Vagina (tissue), 2 donors: ENCODE measurements at regions not wholly inside any gene's neighbourhood (a gene's known extent, or its start where the extent isn't known, plus 50 kb on each side); places are given as distances from the start of the nearest gene placed in this dataset.

Source experiments
- DNase-seq, 2 donors: peaks; one replicate each; pipeline ENCODE4 v3.0.0-alpha.2; 2017; ENCODE audit errors: extremely low spot score in 2 of 2
- H3K27ac ChIP-seq: fragments of 200-600 bp; sonication (generic); one replicate; pipeline ENCODE4 v1.5.1; 2019
- H3K27me3 ChIP-seq: fragments of 200-600 bp; sonication (generic); one replicate; pipeline ENCODE4 v1.5.1; 2019
- H3K36me3 ChIP-seq, 2 donors: fragments of 200-600 bp; sonication (generic); one replicate each; pipeline ENCODE4 v1.5.1; 2017 to 2019
- H3K4me1 ChIP-seq: fragments of 200-600 bp; sonication (generic); one replicate; pipeline ENCODE4 v1.5.1; 2019
- H3K4me3 ChIP-seq, 2 donors: fragments of 200-600 bp; sonication (generic); 1 replicate in 1 of 2; 2 replicates in 1 of 2; pipeline ENCODE4 v1.5.1; 2016 to 2019
- H3K9me3 ChIP-seq: fragments of 200-600 bp; sonication (generic); one replicate; pipeline ENCODE4 v1.5.1; 2019
- CTCF ChIP-seq, 3 experiments: fragments of 450-650 bp in 2 of 3; fragments of 200-600 bp in 1 of 3; sonication (generic) in 1 of 3; IDR thresholded peaks; one replicate each; pipeline ENCODE4 v1.5.1; 2017 to 2019; ENCODE audit warnings: antibody characterized with exemption in 3 of 3, mild to moderate bottlenecking in 2 of 3, moderate library complexity in 2 of 3
- POLR2A ChIP-seq, 2 donors: fragments of 450-650 bp; IDR thresholded peaks; one replicate each; pipeline ENCODE4 v1.6.1; 2017; ENCODE audit warnings: antibody characterized with exemption in 2 of 2, mild to moderate bottlenecking in 2 of 2, moderate library complexity in 2 of 2
- POLR2AphosphoS5 ChIP-seq, 2 donors: sonication (generic); formaldehyde crosslinking; IDR thresholded peaks; one replicate each; pipeline ENCODE4 v1.9.0; 2017; ENCODE audit warnings: antibody characterized with exemption in 2 of 2, mild to moderate bottlenecking in 2 of 2, low read depth in 1 of 2; ENCODE audit not compliant: insufficient read depth in 1 of 2
- intact Hi-C: fragments of 100-400 bp; cut with DNase I; formaldehyde crosslinking; loops from one replicate; pipeline ENCODE4 v1.15.1; 2023

- H3K4me1 ChIP-seq = no peaks in the 10 kb centered on the region
- DNase-seq = no peak
- H3K36me3 ChIP-seq = no peaks in the 10 kb centered on the region
- no peak overlapping the region for H3K4me3 ChIP-seq
- H3K27me3 ChIP-seq = no peaks in the 10 kb centered on the region
- H3K27ac ChIP-seq = no peak overlapping the region
- intact Hi-C loops = no loop called here
- no peak for TF ChIP-seq POLR2AphosphoS5 (IDR thresholded peaks at IDR 0.05; ENCODE audit: insufficient read depth in 1 of 2, low read depth in 1 of 2)
- no peak for TF ChIP-seq CTCF (IDR thresholded peaks at IDR 0.05)
- no peak for TF ChIP-seq POLR2A (IDR thresholded peaks at IDR 0.05)
- no peaks in the 10 kb centered on the region for H3K9me3 ChIP-seq
Measured at GRCh38 chrX:97666890-97667289, 783.2 kb downstream of the RPA4 start.

GRCh38 chrX:97668126-97668525 is 784.4 kb downstream of the RPA4 start:
- Histone ChIP-seq H3K9me3 (no peaks in the 10 kb centered on the region), H3K36me3 (no peaks in the 10 kb centered on the region), H3K4me1 (no peaks in the 10 kb centered on the region), H3K4me3 (no peak overlapping the region), H3K27ac (no peak overlapping the region), H3K27me3 (no peaks in the 10 kb centered on the region)
- DNase-seq = no peak
- intact Hi-C loops = no loop called here
- no peak for TF ChIP-seq CTCF (IDR thresholded peaks at IDR 0.05)
- TF ChIP-seq POLR2AphosphoS5 (IDR thresholded peaks at IDR 0.05; ENCODE audit: insufficient read depth in 1 of 2, low read depth in 1 of 2) = no peak
- no peak for TF ChIP-seq POLR2A (IDR thresholded peaks at IDR 0.05)

- H3K27ac ChIP-seq = no peak overlapping the region
- no peaks in the 10 kb centered on the region for H3K36me3 ChIP-seq
- no peaks in the 10 kb centered on the region for H3K9me3 ChIP-seq
- no peaks in the 10 kb centered on the region for H3K27me3 ChIP-seq
- TF ChIP-seq CTCF (IDR thresholded peaks at IDR 0.05) (no peak), POLR2AphosphoS5 (IDR thresholded peaks at IDR 0.05; ENCODE audit: insufficient read depth in 1 of 2, low read depth in 1 of 2) (no peak), POLR2A (IDR thresholded peaks at IDR 0.05) (no peak)
- intact Hi-C loops = no loop called here
- no peak for DNase-seq
- no peaks in the 10 kb centered on the region for H3K4me1 ChIP-seq
- no peak overlapping the region for H3K4me3 ChIP-seq
Measured at GRCh38 chrX:97672138-97672537, 788.4 kb downstream of the RPA4 start.

- intact Hi-C loops = no loop called here
- no peak for TF ChIP-seq CTCF (IDR thresholded peaks at IDR 0.05)
- TF ChIP-seq POLR2AphosphoS5 (IDR thresholded peaks at IDR 0.05; ENCODE audit: insufficient read depth in 1 of 2, low read depth in 1 of 2) = no peak
- no peak for TF ChIP-seq POLR2A (IDR thresholded peaks at IDR 0.05)
- Histone ChIP-seq H3K27ac (no peak overlapping the region), H3K9me3 (no peaks in the 10 kb centered on the region), H3K27me3 (no peaks in the 10 kb centered on the region), H3K4me1 (no peaks in the 10 kb centered on the region), H3K36me3 (no peaks in the 10 kb centered on the region), H3K4me3 (no peak overlapping the region)
- DNase-seq = no peak
Measured at GRCh38 chrX:97672608-97673007, 788.9 kb downstream of the RPA4 start.

- no peak for TF ChIP-seq POLR2A (IDR thresholded peaks at IDR 0.05)
- no peak for TF ChIP-seq CTCF (IDR thresholded peaks at IDR 0.05)
- TF ChIP-seq POLR2AphosphoS5 (IDR thresholded peaks at IDR 0.05; ENCODE audit: insufficient read depth in 1 of 2, low read depth in 1 of 2) = no peak
- Histone ChIP-seq H3K4me1 (no peaks in the 10 kb centered on the region), H3K27me3 (no peaks in the 10 kb centered on the region), H3K4me3 (no peak overlapping the region), H3K27ac (no peak overlapping the region), H3K36me3 (no peaks in the 10 kb centered on the region), H3K9me3 (no peaks in the 10 kb centered on the region)
- intact Hi-C loops = no loop called here
- no peak for DNase-seq
Measured at GRCh38 chrX:97673135-97673534, 789.4 kb downstream of the RPA4 start.
